Left renal pelvis (tissue), 4 donors: ENCODE measurements at regions not wholly inside any gene's neighbourhood (a gene's known extent, or its start where the extent isn't known, plus 50 kb on each side); places are given as distances from the start of the nearest gene placed in this dataset.

Source experiments
- DNase-seq, 4 donors: peaks; one replicate each; pipeline ENCODE4 v3.0.0-alpha.2; 2013; ENCODE audit warnings: low read depth in 4 of 4, low spot score in 3 of 4

GRCh38 chr4:16967722-16968121 is 69.3 kb upstream of the LDB2 start:
- DNase-seq: no peak

GRCh38 chr4:16959305-16959704 is 60.9 kb upstream of the LDB2 start:
- no peak for DNase-seq

GRCh38 chr4:16952896-16953630 is 54.6 kb upstream of the LDB2 start:
- no peak for DNase-seq

- DNase-seq: no peak
Measured at GRCh38 chr4:16952462-16952871, 54.0 kb upstream of the LDB2 start.
